B cell (primary cell): ENCODE measurements at regions not wholly inside any gene's neighbourhood (a gene's known extent, or its start where the extent isn't known, plus 50 kb on each side); places are given as distances from the start of the nearest gene placed in this dataset.

Experiments
- ATAC-seq: fragments of 200-7000 bp; cut with Tn5 transposase; one replicate; pipeline ENCODE4 v1.10.0; 2021; ENCODE audit warnings: low read depth, mild to moderate bottlenecking, moderate number of reproducible peaks, moderate library complexity
- CTCF ChIA-PET: fragments of 350-600 bp; sonication (Branson Sonifier 250); formaldehyde crosslinking; loops from one replicate; lab custom pipeline; 2021; ENCODE audit warnings: antibody characterized with exemption, inconsistent platforms; lab: Charles Lee
- POLR2A ChIA-PET: fragments of 350-600 bp; sonication (Branson Sonifier 250); formaldehyde crosslinking; loops from one replicate; lab custom pipeline; 2021; ENCODE audit warnings: antibody characterized with exemption; lab: Charles Lee
- DNase-seq: peaks from one replicate; pipeline ENCODE4 v3.0.0; 2013
- H2AFZ ChIP-seq: 2 replicates; pipeline ENCODE4 v1.6.1; 2012; ENCODE audit warnings: mild to moderate bottlenecking, low read depth, low read length; ENCODE audit not compliant: insufficient read depth, poor library complexity, severe bottlenecking
- H3K27ac ChIP-seq, 2 donors: 1 replicate in 1 of 2; 2 replicates in 1 of 2; pipeline ENCODE4 v1.5.1; 2012 to 2013; ENCODE audit warnings: low read length in 2 of 2, mild to moderate bottlenecking in 2 of 2, moderate library complexity in 1 of 2
- H3K27me3 ChIP-seq, 4 experiments: fragments of 200-600 bp in 1 of 4; sonication (generic) in 1 of 4; replicated peaks in 1 of 4; 1 replicate in 2 of 4; 2 replicates in 2 of 4; pipeline versions ENCODE4 v1.6.1 to v1.7.0; 2013 to 2016; ENCODE audit warnings: low read length in 3 of 4, mild to moderate bottlenecking in 2 of 4, mixed read lengths in 1 of 4, moderate library complexity in 1 of 4; ENCODE audit not compliant: insufficient read depth in 4 of 4, control insufficient read depth in 3 of 4; ENCODE audit errors: control extremely low read depth in 1 of 4
- H3K36me3 ChIP-seq, 2 experiments: replicated peaks in 1 of 2; 1 replicate in 1 of 2; 2 replicates in 1 of 2; pipeline versions ENCODE4 v1.6.1 to v1.7.1; 2013; ENCODE audit warnings: low read length in 1 of 2; ENCODE audit not compliant: insufficient read depth in 2 of 2, control insufficient read depth in 1 of 2; ENCODE audit errors: control extremely low read depth in 1 of 2, extremely low read depth in 1 of 2
- H3K4me1 ChIP-seq, 2 donors: fragments of 200-600 bp in 1 of 2; sonication (generic) in 1 of 2; 1 replicate in 1 of 2; 2 replicates in 1 of 2; pipeline versions ENCODE4 v1.5.1 to v1.6.1; 2013 to 2017; ENCODE audit warnings: low read length in 2 of 2; ENCODE audit not compliant: control insufficient read depth in 2 of 2, insufficient read depth in 2 of 2
- H3K4me2 ChIP-seq: replicated peaks from 2 replicates; pipeline ENCODE3; 2012; ENCODE audit warnings: mild to moderate bottlenecking, low read depth, low read length; ENCODE audit not compliant: poor library complexity, severe bottlenecking
- H3K4me3 ChIP-seq, 5 experiments: fragments of 200-600 bp in 1 of 5; sonication (generic) in 1 of 5; 1 replicate in 3 of 5; 2 replicates in 2 of 5; pipeline versions ENCODE4 v1.5.1 to v1.7.0; 2011 to 2016; ENCODE audit warnings: low read length in 4 of 5, mild to moderate bottlenecking in 4 of 5, low read depth in 2 of 5, control low read depth in 1 of 5, moderate library complexity in 1 of 5; ENCODE audit not compliant: insufficient read depth in 1 of 5; ENCODE audit errors: control extremely low read depth in 1 of 5, extremely low read depth in 1 of 5
- H3K79me2 ChIP-seq: fragments of 200-600 bp; sonication (generic); one replicate; pipeline ENCODE4 v1.6.0; 2016; ENCODE audit warnings: low read length; ENCODE audit not compliant: control insufficient read depth, insufficient read depth
- H3K9ac ChIP-seq: fragments of 200-600 bp; sonication (generic); 2 replicates; pipeline ENCODE4 v1.6.1; 2017; ENCODE audit warnings: mild to moderate bottlenecking, low read length, moderate library complexity
- H3K9me3 ChIP-seq, 3 donors: one replicate each; pipeline versions ENCODE4 v1.6.1 to v1.7.1; 2013; ENCODE audit warnings: low read length in 2 of 3; ENCODE audit not compliant: control insufficient read depth in 2 of 3, insufficient read depth in 1 of 3; ENCODE audit errors: control extremely low read depth in 1 of 3
- H4K20me1 ChIP-seq: 2 replicates; pipeline ENCODE4 v1.6.0; 2012; ENCODE audit warnings: mild to moderate bottlenecking, low read length; ENCODE audit not compliant: insufficient read depth, control insufficient read depth, poor library complexity, severe bottlenecking
- H3K27ac Mint-ChIP-seq: one replicate; pipeline ENCODE4 v1.8.0; 2021; ENCODE audit warnings: mixed read lengths
- H3K27me3 Mint-ChIP-seq: one replicate; pipeline ENCODE4 v1.8.0; 2021; ENCODE audit warnings: mixed read lengths
- H3K4me1 Mint-ChIP-seq: one replicate; pipeline ENCODE4 v1.8.0; 2021; ENCODE audit warnings: mixed read lengths
- H3K4me3 Mint-ChIP-seq: one replicate; pipeline ENCODE4 v1.8.0; 2021; ENCODE audit warnings: mixed read lengths
- H3K9me3 Mint-ChIP-seq: one replicate; pipeline ENCODE4 v1.8.0; 2022; ENCODE audit warnings: mixed read lengths; ENCODE audit not compliant: insufficient read depth
- CTCF ChIP-seq: fragments of 200-600 bp; IDR thresholded peaks from one replicate; pipeline ENCODE4 v1.8.0; 2022; ENCODE audit warnings: antibody characterized with exemption, mild to moderate bottlenecking
- EZH2 ChIP-seq: IDR thresholded peaks from 2 replicates; pipeline ENCODE4 v1.6.1; 2012; ENCODE audit warnings: borderline replicate concordance, low read depth, mild to moderate bottlenecking, moderate library complexity, low read length; ENCODE audit not compliant: insufficient read depth, poor library complexity, severe bottlenecking
- WGBS: methylation state at CpG from one replicate; pipeline ENCODE4 v1.1.5; 2013; ENCODE audit warnings: missing lambda C conversion rate; ENCODE audit not compliant: insufficient coverage; 5-methylcytosine and 5-hydroxymethylcytosine counted together
- intact Hi-C: fragments of 100-400 bp; cut with micrococcal nuclease; formaldehyde crosslinking; loops from one replicate; pipeline ENCODE4 v1.10.0; 2022

DNA sequence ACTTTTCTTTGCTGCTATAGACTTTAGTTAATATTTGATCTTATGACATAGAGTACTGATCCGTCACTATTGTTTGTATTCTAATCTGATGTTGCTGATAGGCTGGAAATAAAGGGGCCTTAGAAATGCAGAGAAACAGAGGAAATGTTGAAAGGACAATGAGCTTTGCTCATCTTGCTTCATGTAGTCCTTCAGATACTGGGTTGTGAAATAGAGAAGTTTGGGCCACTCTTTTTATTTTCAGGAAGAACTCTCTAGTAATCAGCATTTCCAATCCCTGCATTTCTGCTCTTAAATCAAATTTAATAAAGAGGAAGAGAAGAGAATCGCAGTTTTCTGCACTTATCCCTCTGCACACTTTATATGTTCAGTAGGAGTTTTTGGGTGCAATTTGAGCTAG lies 192.8 kb upstream of the THBS1 start:
- ATAC-seq: no peak
- peaks cover 4% of the 10 kb centered on the region for H3K9me3 Mint-ChIP-seq
- no CpG with 5 or more reads among the region's 2 CpGs for WGBS

GRCh38 chr15:39391230-39391629 lies 189.6 kb upstream of the THBS1 start:
- no peak overlapping the region for H3K27ac ChIP-seq
- H3K4me3 Mint-ChIP-seq: no peak overlapping the region
- H3K9ac ChIP-seq: no peak overlapping the region
- no peaks in the 10 kb centered on the region for H3K36me3 ChIP-seq
- ChIA-PET CTCF (no interaction called here), POLR2A (no interaction called here)
- no peaks in the 10 kb centered on the region for H3K27me3 ChIP-seq
- no peak overlapping the region for H2AFZ ChIP-seq
- peaks cover 21% of the 10 kb centered on the region for H3K27me3 Mint-ChIP-seq
- no peak overlapping the region for H3K4me3 ChIP-seq
- DNase-seq (no peak), ATAC-seq (no peak)
- H3K4me1 Mint-ChIP-seq: no peaks in the 10 kb centered on the region
- no peaks in the 10 kb centered on the region for H4K20me1 ChIP-seq
- no peak overlapping the region for H3K27ac Mint-ChIP-seq
- H3K4me1 ChIP-seq: no peaks in the 10 kb centered on the region
- intact Hi-C loops: no loop called here
- 95% methylated on average over 2 of the region's 5 CpGs for WGBS
- H3K9me3 ChIP-seq: no peaks in the 10 kb centered on the region
- H3K4me2 ChIP-seq: no peak overlapping the region
- no peaks in the 10 kb centered on the region for H3K79me2 ChIP-seq
- TF ChIP-seq CTCF: no peak
- no peak for TF ChIP-seq EZH2
- H3K9me3 Mint-ChIP-seq: peaks cover 4% of the 10 kb centered on the region

More for the DNA sequence above, 192.8 kb upstream of the THBS1 start:
- no peak overlapping the region for H3K27ac Mint-ChIP-seq
- Histone ChIP-seq H4K20me1 (no peaks in the 10 kb centered on the region), H2AFZ (no peak overlapping the region), H3K27ac (no peak overlapping the region), H3K4me1 (no peaks in the 10 kb centered on the region), H3K27me3 (no peaks in the 10 kb centered on the region), H3K9ac (no peak overlapping the region), H3K9me3 (no peaks in the 10 kb centered on the region), H3K4me2 (no peak overlapping the region), H3K36me3 (no peaks in the 10 kb centered on the region), H3K4me3 (no peak overlapping the region), H3K79me2 (no peaks in the 10 kb centered on the region)
- ChIA-PET POLR2A (no interaction called here), CTCF (no interaction called here)
- H3K27me3 Mint-ChIP-seq: peaks cover 10% of the 10 kb centered on the region
- no peaks in the 10 kb centered on the region for H3K4me1 Mint-ChIP-seq
- H3K4me3 Mint-ChIP-seq: no peak overlapping the region
- no peak for TF ChIP-seq CTCF
- no peak for TF ChIP-seq EZH2
- intact Hi-C loops: no loop called here
- DNase-seq: no peak
